ENCODE measurements at regions not wholly inside any gene's neighbourhood (a gene's known extent, or its start where the extent isn't known, plus 50 kb on each side); places are given as distances from the start of the nearest gene placed in this dataset.
A peak's percentile ranks its signal among the peaks of the same experiment; 100 is the strongest.

DNA sequence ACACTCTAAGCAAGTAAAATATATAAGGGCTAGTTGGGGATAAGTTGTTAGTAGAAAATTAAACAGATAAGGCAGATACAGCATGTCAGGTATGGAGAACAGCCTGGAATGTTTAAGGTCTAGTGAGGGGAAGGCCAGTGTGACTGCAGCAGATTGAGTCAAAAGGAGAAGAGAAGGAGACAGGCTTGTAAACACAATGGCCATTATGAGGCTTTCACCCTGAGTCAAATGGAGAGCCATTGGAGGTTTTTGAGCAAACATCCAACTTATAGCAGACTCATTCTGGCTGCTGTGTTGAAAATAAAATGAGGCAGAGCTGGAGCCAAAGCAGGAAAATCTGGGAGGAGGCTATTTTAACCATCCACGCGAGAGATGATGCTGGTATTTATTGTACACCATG lies 142.0 kb downstream of the DUSP6 start:
- Histone ChIP-seq H4K20me1 (ENCODE audit: control insufficient read depth, extremely low read depth, insufficient read depth, low read length) (no peaks in the 10 kb centered on the region), H3K4me3 (ENCODE audit: control insufficient read depth in 2 of 3, extremely low read depth in 1 of 3, insufficient read depth in 2 of 3, low read depth in 1 of 3, low read length in 3 of 3) (no peak overlapping the region), H3K36me3 (ENCODE audit: control insufficient read depth in 2 of 2, extremely low read depth in 1 of 2, insufficient read depth in 2 of 2, low read length in 2 of 2) (no peaks in the 10 kb centered on the region), H3K4me1 (ENCODE audit: control insufficient read depth, extremely low read depth, insufficient read depth, low read length) (no peaks in the 10 kb centered on the region), H3K9me1 (ENCODE audit: control insufficient read depth, extremely low read depth, insufficient read depth, low read length) (no peaks in the 10 kb centered on the region), H3K27me3 (ENCODE audit: control insufficient read depth, extremely low read depth, insufficient read depth, low read length) (no peaks in the 10 kb centered on the region), H2AFZ (ENCODE audit: control insufficient read depth, low read length) (peak overlapping the region; percentile 2), H3K79me2 (ENCODE audit: control insufficient read depth, insufficient read depth, low read length) (no peaks in the 10 kb centered on the region), H3K9ac (ENCODE audit: control insufficient read depth, extremely low read depth, insufficient read depth, low read length) (no peak overlapping the region), H3K4me2 (ENCODE audit: control insufficient read depth, extremely low read depth, insufficient read depth, low read depth, low read length) (no peak overlapping the region), H3K27ac (ENCODE audit: control insufficient read depth, insufficient read depth, low read length) (no peak overlapping the region), H3K9me3 (ENCODE audit: control insufficient read depth, low read depth, low read length) (no peaks in the 10 kb centered on the region)
- no peak for TF ChIP-seq CTCF (optimal IDR thresholded peaks at IDR 0.05 in 1 of 3, IDR thresholded peaks at IDR 0.05 in 1 of 3, conservative IDR thresholded peaks at IDR 0.05 in 1 of 3; ENCODE audit: extremely low read depth in 1 of 3, insufficient read depth in 2 of 3, low read length in 3 of 3)
- TF ChIP-seq EZH2 (IDR thresholded peaks at IDR 0.05; ENCODE audit: low read length), result no peak
- dilution Hi-C loops (cut with MboI; ENCODE audit: extremely low pct_ligation_motif_present, low sequenced_read_pairs), result no loop called here
- DNase-seq (ENCODE audit: low read depth, low spot score) (no peak), FAIRE-seq (peak; percentile 59)

DNA sequence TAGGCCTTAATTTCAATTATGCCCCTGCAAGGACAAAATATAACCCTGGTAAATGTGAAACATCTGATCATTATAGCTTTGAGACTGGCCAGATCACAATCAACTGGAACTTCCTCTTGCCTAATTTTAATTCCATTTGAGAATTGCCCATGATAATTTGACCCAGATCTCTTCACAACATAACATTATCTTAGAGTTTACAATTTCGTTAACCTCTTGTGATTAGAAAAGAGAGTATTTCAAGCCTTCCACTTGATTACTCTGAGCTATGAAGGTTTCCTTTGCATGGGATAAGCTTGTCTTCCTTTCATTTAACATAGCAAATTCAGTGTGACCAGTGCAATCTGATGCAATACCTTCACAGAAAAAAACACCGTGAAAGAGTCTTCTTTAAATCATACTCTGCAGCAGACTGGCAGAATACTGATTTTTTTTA lies 143.6 kb downstream of the DUSP6 start:
- H3K36me3 ChIP-seq (ENCODE audit: control insufficient read depth in 2 of 2, extremely low read depth in 1 of 2, insufficient read depth in 2 of 2, low read length in 2 of 2), result no peaks in the 10 kb centered on the region
- H3K9ac ChIP-seq (ENCODE audit: control insufficient read depth, extremely low read depth, insufficient read depth, low read length), result no peak overlapping the region
- no peak for TF ChIP-seq EZH2 (IDR thresholded peaks at IDR 0.05; ENCODE audit: low read length)
- TF ChIP-seq CTCF (optimal IDR thresholded peaks at IDR 0.05 in 1 of 3, IDR thresholded peaks at IDR 0.05 in 1 of 3, conservative IDR thresholded peaks at IDR 0.05 in 1 of 3; ENCODE audit: extremely low read depth in 1 of 3, insufficient read depth in 2 of 3, low read length in 3 of 3), result no peak
- no peaks in the 10 kb centered on the region for H3K27me3 ChIP-seq (ENCODE audit: control insufficient read depth, extremely low read depth, insufficient read depth, low read length)
- H3K9me1 ChIP-seq (ENCODE audit: control insufficient read depth, extremely low read depth, insufficient read depth, low read length), result no peaks in the 10 kb centered on the region
- dilution Hi-C loops (cut with MboI; ENCODE audit: extremely low pct_ligation_motif_present, low sequenced_read_pairs), result no loop called here
- H2AFZ ChIP-seq (ENCODE audit: control insufficient read depth, low read length), result no peak overlapping the region
- no peaks in the 10 kb centered on the region for H3K9me3 ChIP-seq (ENCODE audit: control insufficient read depth, low read depth, low read length)
- no peak overlapping the region for H3K4me2 ChIP-seq (ENCODE audit: control insufficient read depth, extremely low read depth, insufficient read depth, low read depth, low read length)
- H4K20me1 ChIP-seq (ENCODE audit: control insufficient read depth, extremely low read depth, insufficient read depth, low read length), result no peaks in the 10 kb centered on the region
- no peak for DNase-seq (ENCODE audit: low read depth, low spot score)
- no peak overlapping the region for H3K27ac ChIP-seq (ENCODE audit: control insufficient read depth, insufficient read depth, low read length)
- FAIRE-seq, result peak; percentile 69
- no peak overlapping the region for H3K4me3 ChIP-seq (ENCODE audit: control insufficient read depth in 2 of 3, extremely low read depth in 1 of 3, insufficient read depth in 2 of 3, low read depth in 1 of 3, low read length in 3 of 3)
- H3K79me2 ChIP-seq (ENCODE audit: control insufficient read depth, insufficient read depth, low read length), result no peaks in the 10 kb centered on the region
- no peaks in the 10 kb centered on the region for H3K4me1 ChIP-seq (ENCODE audit: control insufficient read depth, extremely low read depth, insufficient read depth, low read length)
